NCI-H146 (cell line): ENCODE measurements at regions not wholly inside any gene's neighbourhood (a gene's known extent, or its start where the extent isn't known, plus 50 kb on each side); places are given as distances from the start of the nearest gene placed in this dataset.
A peak's percentile ranks its signal among the peaks of the same experiment; 100 is the strongest.
"Not testable (repeated sequence)": the region's sequence is repeated elsewhere in the genome, so short reads cannot be mapped to it uniquely, and the experiment has no call there.

Experiments used
- DNase-seq: peaks from one replicate; lab custom pipeline; 2025; lab: John Stamatoyannopoulos, UW

- not testable (repeated sequence) for DNase-seq
These were observed 80.3 kb downstream of the ZNF474 start for GRCh38 chr5:122209601-122210000.

GRCh38 chr5:122218778-122219177 lies 89.4 kb downstream of the ZNF474 start:
- DNase-seq: no peak

GRCh38 chr5:122219436-122220166 lies 90.3 kb downstream of the ZNF474 start:
- no peak for DNase-seq

GRCh38 chr5:122220511-122220910 lies 91.2 kb downstream of the ZNF474 start:
- DNase-seq: no peak

GRCh38 chr5:122221857-122222256 lies 90.2 kb upstream of the SNCAIP start:
- DNase-seq: no peak

GRCh38 chr5:122222580-122222979 lies 89.5 kb upstream of the SNCAIP start:
- DNase-seq: no peak

- DNase-seq: peak; percentile 5
These were observed 83.2 kb upstream of the SNCAIP start for GRCh38 chr5:122228728-122229392.

- no peak for DNase-seq
These were observed 82.5 kb upstream of the SNCAIP start for GRCh38 chr5:122229551-122229950.

GRCh38 chr5:122236270-122237040 lies 75.6 kb upstream of the SNCAIP start:
- DNase-seq: no peak

- no peak for DNase-seq
These were observed 74.1 kb upstream of the SNCAIP start for GRCh38 chr5:122237906-122238305.

- DNase-seq: no peak
These were observed 59.7 kb upstream of the SNCAIP start for GRCh38 chr5:122252319-122252718.

- DNase-seq: no peak
These were observed 58.2 kb upstream of the SNCAIP start for GRCh38 chr5:122253794-122254193.

- DNase-seq: no peak
These were observed 55.6 kb upstream of the SNCAIP start for GRCh38 chr5:122256388-122256787.

GRCh38 chr5:122257000-122257399 lies 55.0 kb upstream of the SNCAIP start:
- DNase-seq: no peak

GRCh38 chr5:122258241-122258640 lies 53.8 kb upstream of the SNCAIP start:
- DNase-seq: no peak

- DNase-seq: no peak
These were observed 53.2 kb upstream of the SNCAIP start for GRCh38 chr5:122258840-122259239.

GRCh38 chr5:122259995-122260394 lies 52.0 kb upstream of the SNCAIP start:
- no peak for DNase-seq

GRCh38 chr5:122262103-122262502 lies 49.9 kb upstream of the SNCAIP start:
- DNase-seq: no peak
